ENCODE measurements at regions not wholly inside any gene's neighbourhood (a gene's known extent, or its start where the extent isn't known, plus 50 kb on each side); places are given as distances from the start of the nearest gene placed in this dataset.

GRCh38 chr5:88113429-88113828 lies 155.2 kb downstream of the TMEM161B start:
- TF ChIP-seq GATA1 (IDR thresholded peaks at IDR 0.05; ENCODE audit: low read depth, low read length) (no peak), POLR2A (IDR thresholded peaks at IDR 0.05; ENCODE audit: low read length) (no peak)
- DNase-seq, result no peak

- TF ChIP-seq GATA1 (IDR thresholded peaks at IDR 0.05; ENCODE audit: low read depth, low read length) (no peak), POLR2A (IDR thresholded peaks at IDR 0.05; ENCODE audit: low read length) (no peak)
- DNase-seq, result no peak
Measured at GRCh38 chr5:88109818-88110217, 158.8 kb downstream of the TMEM161B start.

GRCh38 chr5:88108490-88109279 lies 160.0 kb downstream of the TMEM161B start:
- no peak for DNase-seq
- TF ChIP-seq GATA1 (IDR thresholded peaks at IDR 0.05; ENCODE audit: low read depth, low read length), result no peak

GRCh38 chr5:88094906-88095496 lies 173.6 kb downstream of the TMEM161B start:
- no peak for DNase-seq
- no peak for TF ChIP-seq POLR2A (IDR thresholded peaks at IDR 0.05; ENCODE audit: low read length)
- TF ChIP-seq GATA1 (IDR thresholded peaks at IDR 0.05; ENCODE audit: low read depth, low read length), result no peak

- no peak for DNase-seq
- no peak for TF ChIP-seq POLR2A (IDR thresholded peaks at IDR 0.05; ENCODE audit: low read length)
- TF ChIP-seq GATA1 (IDR thresholded peaks at IDR 0.05; ENCODE audit: low read depth, low read length), result no peak
Measured at GRCh38 chr5:88094403-88094802, 174.2 kb downstream of the TMEM161B start.

GRCh38 chr5:88093765-88094164 lies 174.9 kb downstream of the TMEM161B start:
- no peak for TF ChIP-seq POLR2A (IDR thresholded peaks at IDR 0.05; ENCODE audit: low read length)
- TF ChIP-seq GATA1 (IDR thresholded peaks at IDR 0.05; ENCODE audit: low read depth, low read length), result no peak

GRCh38 chr5:88092958-88093605 lies 175.6 kb downstream of the TMEM161B start:
- DNase-seq, result no peak
- TF ChIP-seq POLR2A (IDR thresholded peaks at IDR 0.05; ENCODE audit: low read length), result no peak
- TF ChIP-seq GATA1 (IDR thresholded peaks at IDR 0.05; ENCODE audit: low read depth, low read length), result no peak

More at GRCh38 chr5:88093765-88094164, 174.9 kb downstream of the TMEM161B start:
- no peak for DNase-seq

- TF ChIP-seq POLR2A (IDR thresholded peaks at IDR 0.05; ENCODE audit: low read length), result no peak
- TF ChIP-seq GATA1 (IDR thresholded peaks at IDR 0.05; ENCODE audit: low read depth, low read length), result no peak
- DNase-seq, result no peak
Measured at GRCh38 chr5:88092358-88092757, 176.3 kb downstream of the TMEM161B start.

GRCh38 chr5:88090506-88090905 lies 178.1 kb downstream of the TMEM161B start:
- TF ChIP-seq POLR2A (IDR thresholded peaks at IDR 0.05; ENCODE audit: low read length) (no peak), GATA1 (IDR thresholded peaks at IDR 0.05; ENCODE audit: low read depth, low read length) (no peak)
- DNase-seq, result no peak

GRCh38 chr5:88089719-88090390 lies 178.8 kb downstream of the TMEM161B start:
- no peak for TF ChIP-seq GATA1 (IDR thresholded peaks at IDR 0.05; ENCODE audit: low read depth, low read length)
- no peak for TF ChIP-seq POLR2A (IDR thresholded peaks at IDR 0.05; ENCODE audit: low read length)
- DNase-seq, result no peak

GRCh38 chr5:88085462-88085861 lies 183.2 kb downstream of the TMEM161B start:
- TF ChIP-seq POLR2A (IDR thresholded peaks at IDR 0.05; ENCODE audit: low read length), result no peak
- TF ChIP-seq GATA1 (IDR thresholded peaks at IDR 0.05; ENCODE audit: low read depth, low read length), result no peak
- no peak for DNase-seq

GRCh38 chr5:88081877-88082276 lies 186.8 kb downstream of the TMEM161B start:
- no peak for DNase-seq
- TF ChIP-seq POLR2A (IDR thresholded peaks at IDR 0.05; ENCODE audit: low read length), result no peak
- TF ChIP-seq GATA1 (IDR thresholded peaks at IDR 0.05; ENCODE audit: low read depth, low read length), result no peak

GRCh38 chr5:88063813-88064212 lies 204.8 kb downstream of the TMEM161B start:
- no peak for DNase-seq
- TF ChIP-seq GATA1 (IDR thresholded peaks at IDR 0.05; ENCODE audit: low read depth, low read length), result no peak
- no peak for TF ChIP-seq POLR2A (IDR thresholded peaks at IDR 0.05; ENCODE audit: low read length)

GRCh38 chr5:88060194-88060593 lies 208.5 kb downstream of the TMEM161B start:
- TF ChIP-seq POLR2A (IDR thresholded peaks at IDR 0.05; ENCODE audit: low read length), result no peak
- TF ChIP-seq GATA1 (IDR thresholded peaks at IDR 0.05; ENCODE audit: low read depth, low read length), result no peak
- no peak for DNase-seq

Data from erythroblast (primary cell).